ENCODE measurements at regions not wholly inside any gene's neighbourhood (a gene's known extent, or its start where the extent isn't known, plus 50 kb on each side); places are given as distances from the start of the nearest gene placed in this dataset.

- TF ChIP-seq CTCF (IDR thresholded peaks at IDR 0.05; ENCODE audit: low read depth, low read length, poor library complexity, severe bottlenecking): no peak
- no peak for TF ChIP-seq EZH2phosphoT487 (IDR thresholded peaks at IDR 0.05; ENCODE audit: borderline replicate concordance, low read length)
These were observed 189.5 kb upstream of the LYZL1 start for GRCh38 chr10:29099415-29099814.

Data from DOHH2 (cell line).